Fibroblast of lung (primary cell): ENCODE measurements at regions not wholly inside any gene's neighbourhood (a gene's known extent, or its start where the extent isn't known, plus 50 kb on each side); places are given as distances from the start of the nearest gene placed in this dataset.

Experiments used
- DNase-seq, 2 donors: peaks; one replicate each; pipeline versions ENCODE4 v3.0.0 to v3.0.0-alpha.2; 2010; ENCODE audit warnings: low read depth in 2 of 2
- H2AFZ ChIP-seq: 2 replicates; pipeline ENCODE4 v1.5.1; 2012; ENCODE audit warnings: low read length, control low read depth, inconsistent platforms
- H3K27ac ChIP-seq: 2 replicates; pipeline ENCODE4 v1.5.1; 2011; ENCODE audit warnings: low read length, control low read depth; ENCODE audit not compliant: insufficient read depth
- H3K27me3 ChIP-seq: 2 replicates; pipeline ENCODE4 v1.5.1; 2011; ENCODE audit warnings: mild to moderate bottlenecking, low read length; ENCODE audit not compliant: control insufficient read depth, insufficient read depth
- H3K36me3 ChIP-seq: 2 replicates; pipeline ENCODE4 v1.5.1; 2011; ENCODE audit warnings: low read length; ENCODE audit not compliant: control insufficient read depth, insufficient read depth
- H3K4me1 ChIP-seq: 2 replicates; pipeline ENCODE4 v1.5.1; 2011; ENCODE audit warnings: low read length; ENCODE audit not compliant: control insufficient read depth, insufficient read depth; ENCODE audit errors: extremely low read depth
- H3K4me2 ChIP-seq: 2 replicates; pipeline ENCODE4 v1.5.1; 2011; ENCODE audit warnings: low read length, control low read depth; ENCODE audit not compliant: insufficient read depth; ENCODE audit errors: extremely low read depth
- H3K4me3 ChIP-seq, 4 experiments: fragments of 200-600 bp in 1 of 4; sonication (generic) in 1 of 4; replicated peaks in 1 of 4; 2 replicates each; pipeline ENCODE4 v1.5.1; 2011 to 2016; ENCODE audit warnings: low read length in 4 of 4, low read depth in 3 of 4, mild to moderate bottlenecking in 3 of 4, control low read depth in 2 of 4, inconsistent platforms in 1 of 4, mixed read lengths in 1 of 4; ENCODE audit not compliant: insufficient read depth in 1 of 4; ENCODE audit errors: control extremely low read depth in 1 of 4
- H3K79me2 ChIP-seq: 2 replicates; pipeline ENCODE4 v1.5.1; 2012; ENCODE audit warnings: mild to moderate bottlenecking, low read length, inconsistent platforms; ENCODE audit not compliant: control insufficient read depth, insufficient read depth
- H3K9ac ChIP-seq: 2 replicates; pipeline ENCODE4 v1.5.1; 2011; ENCODE audit warnings: mild to moderate bottlenecking, low read length, control low read depth; ENCODE audit not compliant: insufficient read depth
- H3K9me3 ChIP-seq: 2 replicates; pipeline ENCODE4 v1.5.1; 2012; ENCODE audit warnings: low read depth, low read length; ENCODE audit not compliant: control insufficient read depth, insufficient read depth
- H4K20me1 ChIP-seq: 2 replicates; pipeline ENCODE4 v1.5.1; 2011; ENCODE audit warnings: low read length; ENCODE audit not compliant: control insufficient read depth, insufficient read depth; ENCODE audit errors: extremely low read depth
- CTCF ChIP-seq, 2 donors: IDR thresholded peaks in 1 of 2; conservative IDR thresholded peaks in 1 of 2; 1 replicate in 1 of 2; 2 replicates in 1 of 2; pipeline ENCODE4 v1.5.1; 2011 to 2012; ENCODE audit warnings: low read length in 2 of 2, control low read depth in 1 of 2, inconsistent platforms in 1 of 2, low read depth in 1 of 2, mild to moderate bottlenecking in 1 of 2
- EZH2 ChIP-seq: IDR thresholded peaks from 2 replicates; pipeline ENCODE4 v1.5.1; 2012; ENCODE audit warnings: low read length, control low read depth, mild to moderate bottlenecking; ENCODE audit errors: missing control alignments

- Histone ChIP-seq H2AFZ (no peak overlapping the region), H3K27ac (no peak overlapping the region), H4K20me1 (no peaks in the 10 kb centered on the region), H3K27me3 (no peaks in the 10 kb centered on the region), H3K36me3 (no peaks in the 10 kb centered on the region), H3K9me3 (no peaks in the 10 kb centered on the region), H3K9ac (no peak overlapping the region), H3K79me2 (no peaks in the 10 kb centered on the region), H3K4me3 (no peak overlapping the region), H3K4me1 (no peaks in the 10 kb centered on the region), H3K4me2 (no peak overlapping the region)
- TF ChIP-seq CTCF (conservative IDR thresholded peaks at IDR 0.05 in 1 of 2, IDR thresholded peaks at IDR 0.05 in 1 of 2; ENCODE audit: low read depth in 1 of 2, low read length in 2 of 2): no peak
- TF ChIP-seq EZH2: no peak
- DNase-seq: no peak
These were observed 142.8 kb downstream of the VRK1 start for GRCh38 chr14:96940009-96940408.

- Histone ChIP-seq H3K4me3 (no peak overlapping the region), H3K9ac (no peak overlapping the region), H3K27ac (no peak overlapping the region), H3K27me3 (no peaks in the 10 kb centered on the region), H4K20me1 (no peaks in the 10 kb centered on the region), H3K79me2 (no peaks in the 10 kb centered on the region), H3K4me2 (no peak overlapping the region), H3K9me3 (no peaks in the 10 kb centered on the region), H3K36me3 (no peaks in the 10 kb centered on the region), H2AFZ (no peak overlapping the region), H3K4me1 (no peaks in the 10 kb centered on the region)
- no peak for DNase-seq
- no peak for TF ChIP-seq CTCF (conservative IDR thresholded peaks at IDR 0.05 in 1 of 2, IDR thresholded peaks at IDR 0.05 in 1 of 2; ENCODE audit: low read depth in 1 of 2, low read length in 2 of 2)
These were observed 147.1 kb downstream of the VRK1 start for GRCh38 chr14:96944297-96944696.

GRCh38 chr14:96945721-96946120 is 148.5 kb downstream of the VRK1 start:
- Histone ChIP-seq H3K27me3 (no peaks in the 10 kb centered on the region), H3K36me3 (no peaks in the 10 kb centered on the region), H3K27ac (no peak overlapping the region), H2AFZ (no peak overlapping the region), H3K4me2 (no peak overlapping the region), H3K9ac (no peak overlapping the region), H3K79me2 (no peaks in the 10 kb centered on the region), H4K20me1 (no peaks in the 10 kb centered on the region), H3K4me3 (no peak overlapping the region), H3K9me3 (no peaks in the 10 kb centered on the region), H3K4me1 (no peaks in the 10 kb centered on the region)
- no peak for TF ChIP-seq EZH2
- no peak for TF ChIP-seq CTCF (conservative IDR thresholded peaks at IDR 0.05 in 1 of 2, IDR thresholded peaks at IDR 0.05 in 1 of 2; ENCODE audit: low read depth in 1 of 2, low read length in 2 of 2)
- DNase-seq: no peak
